ENCODE measurements at regions not wholly inside any gene's neighbourhood (a gene's known extent, or its start where the extent isn't known, plus 50 kb on each side); places are given as distances from the start of the nearest gene placed in this dataset.

GRCh38 chr3:18729671-18730070, 304.5 kb upstream of the SATB1 start:
- no peak for TF ChIP-seq CTCF (conservative IDR thresholded peaks at IDR 0.05 in 1 of 2, IDR thresholded peaks at IDR 0.05 in 1 of 2; ENCODE audit: extremely low read depth in 1 of 2, insufficient read depth in 1 of 2, low read depth in 1 of 2, low read length in 2 of 2)
- TF ChIP-seq EZH2 (IDR thresholded peaks at IDR 0.05; ENCODE audit: borderline replicate concordance, low read length), result no peak
